MCF 10A (cell line): ENCODE measurements at regions not wholly inside any gene's neighbourhood (a gene's known extent, or its start where the extent isn't known, plus 50 kb on each side); places are given as distances from the start of the nearest gene placed in this dataset.

Source experiments
- BruUV-seq: library from RNA; stranded (reverse); fragments of 400-500 nt; replicated peaks from 2 replicates; lab custom pipeline; 2021; lab: Mats Ljungman, UMichigan
- CTCF ChIA-PET: fragments of 300-600 bp; sonication (Branson Sonifier 250); formaldehyde crosslinking; extraction: SDS; loops from one replicate; lab custom pipeline; 2021; ENCODE audit warnings: antibody characterized with exemption, inconsistent platforms; lab: Yijun Ruan, JAX
- POLR2A ChIA-PET: fragments of 300-600, 350-650 bp; sonication (Branson Sonifier 250); formaldehyde crosslinking; extraction: SDS; loops from one replicate; lab custom pipeline; 2020; ENCODE audit warnings: antibody characterized with exemption, inconsistent platforms; lab: Yijun Ruan, JAX
- DNase-seq: peaks from one replicate; pipeline ENCODE4 v3.0.0-alpha.2; 2018; ENCODE audit not compliant: unreplicated experiment
- H3K27ac Mint-ChIP-seq: one replicate; pipeline ENCODE4 v1.8.0; 2022; ENCODE audit warnings: mild to moderate bottlenecking, low read depth, mixed read lengths; ENCODE audit not compliant: unreplicated experiment
- H3K27me3 Mint-ChIP-seq: one replicate; pipeline ENCODE4 v1.8.0; 2022; ENCODE audit warnings: mixed read lengths; ENCODE audit not compliant: insufficient read depth, unreplicated experiment
- H3K36me3 Mint-ChIP-seq: one replicate; pipeline ENCODE4 v1.8.0; 2022; ENCODE audit warnings: mild to moderate bottlenecking, moderate library complexity, mixed read lengths; ENCODE audit not compliant: insufficient read depth, unreplicated experiment
- H3K4me1 Mint-ChIP-seq: one replicate; pipeline ENCODE4 v1.8.0; 2022; ENCODE audit warnings: mixed read lengths; ENCODE audit not compliant: insufficient read depth, unreplicated experiment
- H3K4me3 Mint-ChIP-seq: one replicate; pipeline ENCODE4 v1.8.0; 2022; ENCODE audit warnings: mild to moderate bottlenecking, moderate library complexity, mixed read lengths; ENCODE audit not compliant: unreplicated experiment
- H3K9me3 Mint-ChIP-seq: one replicate; pipeline ENCODE4 v1.8.0; 2022; ENCODE audit warnings: mixed read lengths; ENCODE audit not compliant: unreplicated experiment
- intact Hi-C: fragments of 100-400 bp; cut with micrococcal nuclease; formaldehyde crosslinking; loops from 2 replicates; pipeline ENCODE4 v1.14.1; 2022
- TF ChIP-seq, protein P1 (sequence below): fragments of 200-600 bp; IDR thresholded peaks from one replicate; pipeline ENCODE4 v1.8.0; 2022; ENCODE audit warnings: antibody characterized with exemption, mild to moderate bottlenecking; ENCODE audit not compliant: unreplicated experiment

DNA sequence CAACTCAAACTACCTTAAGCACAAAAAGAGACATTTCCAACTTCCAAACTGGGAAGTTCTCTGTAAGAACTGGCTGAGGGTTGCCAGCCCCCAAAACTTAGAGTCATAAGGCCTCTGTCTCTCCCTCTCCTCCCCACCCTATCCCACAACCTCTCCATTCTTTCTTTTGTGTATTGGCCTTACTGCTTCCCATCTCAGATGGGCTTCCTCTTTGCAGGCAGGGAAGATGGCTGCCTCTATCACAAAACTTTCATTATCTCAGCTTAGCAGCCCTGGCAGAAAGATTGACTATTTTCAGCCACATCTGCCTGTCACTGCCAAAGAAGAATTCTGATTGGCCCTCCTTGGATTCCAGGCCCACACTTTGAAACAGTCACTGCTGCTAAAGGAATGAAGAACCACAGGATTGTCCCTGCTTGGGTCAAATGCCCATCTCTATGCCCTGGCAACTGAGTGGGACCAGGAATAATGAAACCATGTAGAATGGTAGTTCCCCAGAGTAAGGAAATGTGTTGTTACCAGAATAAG is 58.0 kb upstream of the PRKAR2B start:
- TF ChIP-seq, protein P1, sequence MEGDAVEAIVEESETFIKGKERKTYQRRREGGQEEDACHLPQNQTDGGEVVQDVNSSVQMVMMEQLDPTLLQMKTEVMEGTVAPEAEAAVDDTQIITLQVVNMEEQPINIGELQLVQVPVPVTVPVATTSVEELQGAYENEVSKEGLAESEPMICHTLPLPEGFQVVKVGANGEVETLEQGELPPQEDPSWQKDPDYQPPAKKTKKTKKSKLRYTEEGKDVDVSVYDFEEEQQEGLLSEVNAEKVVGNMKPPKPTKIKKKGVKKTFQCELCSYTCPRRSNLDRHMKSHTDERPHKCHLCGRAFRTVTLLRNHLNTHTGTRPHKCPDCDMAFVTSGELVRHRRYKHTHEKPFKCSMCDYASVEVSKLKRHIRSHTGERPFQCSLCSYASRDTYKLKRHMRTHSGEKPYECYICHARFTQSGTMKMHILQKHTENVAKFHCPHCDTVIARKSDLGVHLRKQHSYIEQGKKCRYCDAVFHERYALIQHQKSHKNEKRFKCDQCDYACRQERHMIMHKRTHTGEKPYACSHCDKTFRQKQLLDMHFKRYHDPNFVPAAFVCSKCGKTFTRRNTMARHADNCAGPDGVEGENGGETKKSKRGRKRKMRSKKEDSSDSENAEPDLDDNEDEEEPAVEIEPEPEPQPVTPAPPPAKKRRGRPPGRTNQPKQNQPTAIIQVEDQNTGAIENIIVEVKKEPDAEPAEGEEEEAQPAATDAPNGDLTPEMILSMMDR: no peak
- no peaks in the 10 kb centered on the region for H3K27me3 Mint-ChIP-seq
- H3K4me1 Mint-ChIP-seq: no peaks in the 10 kb centered on the region
- ChIA-PET POLR2A (no interaction called here), CTCF (no interaction called here)
- no peaks in the 10 kb centered on the region for H3K9me3 Mint-ChIP-seq
- no peak for DNase-seq
- H3K27ac Mint-ChIP-seq: no peak overlapping the region
- H3K4me3 Mint-ChIP-seq: no peak overlapping the region
- BruUV-seq: no TSS peak
- H3K36me3 Mint-ChIP-seq: no peaks in the 10 kb centered on the region
- intact Hi-C loops: no loop called here

- DNase-seq: no peak
- Mint-ChIP-seq H3K4me3 (no peak overlapping the region), H3K36me3 (no peaks in the 10 kb centered on the region), H3K9me3 (no peaks in the 10 kb centered on the region), H3K27ac (no peak overlapping the region), H3K27me3 (no peaks in the 10 kb centered on the region), H3K4me1 (no peaks in the 10 kb centered on the region)
- POLR2A ChIA-PET: no interaction called here
- intact Hi-C loops: no loop called here
- CTCF ChIA-PET: interaction anchor here (0.6 kb wide), 1 partner anchor 8 kb away, joined by 5 read pairs; no protein-coding TSS in a partner anchor
- TF ChIP-seq, protein P1: no peak
- no TSS peak for BruUV-seq
Measured at GRCh38 chr7:106987777-106988176, 56.7 kb upstream of the PRKAR2B start.

DNA sequence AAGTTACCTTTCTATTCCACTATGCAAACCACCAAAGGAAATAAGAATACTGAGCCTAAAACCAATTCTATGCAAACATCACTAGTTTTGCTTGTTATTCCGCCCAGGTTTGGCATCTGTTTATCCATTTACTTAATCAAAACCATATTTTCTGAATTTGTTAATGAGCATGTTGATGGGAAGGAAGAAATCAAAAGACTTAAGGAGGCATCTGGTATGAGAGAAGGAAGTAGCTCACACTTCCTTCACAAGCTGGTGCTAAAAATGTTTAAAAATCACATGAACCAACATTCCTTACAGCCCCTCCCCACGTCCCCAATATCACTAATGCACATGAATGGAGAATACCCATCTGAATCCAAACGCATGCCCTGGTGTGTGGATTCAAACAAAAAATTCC is 52.0 kb upstream of the PRKAR2B start:
- H3K27ac Mint-ChIP-seq: no peak overlapping the region
- no TSS peak for BruUV-seq
- ChIA-PET POLR2A (interaction anchor here (1.0 kb wide), 1 partner anchor 19 kb away, joined by 3 read pairs; no protein-coding TSS in a partner anchor), CTCF (interaction anchor here (0.7 kb wide), 1 partner anchor 215 kb away, joined by 3 read pairs; no protein-coding TSS in a partner anchor)
- TF ChIP-seq, protein P1: no peak
- no peaks in the 10 kb centered on the region for H3K27me3 Mint-ChIP-seq
- H3K36me3 Mint-ChIP-seq: no peaks in the 10 kb centered on the region
- DNase-seq: no peak
- intact Hi-C loops: no loop called here
- H3K9me3 Mint-ChIP-seq: no peaks in the 10 kb centered on the region
- no peak overlapping the region for H3K4me3 Mint-ChIP-seq
- H3K4me1 Mint-ChIP-seq: no peaks in the 10 kb centered on the region
